DND-41 (cell line): ENCODE measurements at regions not wholly inside any gene's neighbourhood (a gene's known extent, or its start where the extent isn't known, plus 50 kb on each side); places are given as distances from the start of the nearest gene placed in this dataset.

Experiments
- CTCF ChIP-seq: IDR thresholded peaks from 2 replicates; pipeline ENCODE4 v1.5.1; 2012; ENCODE audit warnings: borderline replicate concordance, low read length, moderate library complexity, mild to moderate bottlenecking; ENCODE audit not compliant: poor library complexity, severe bottlenecking; ENCODE audit errors: extremely low read depth
- EZH2 ChIP-seq: IDR thresholded peaks from 3 replicates; pipeline ENCODE4 v1.6.1; 2012; ENCODE audit warnings: borderline replicate concordance, low read depth, mild to moderate bottlenecking, moderate library complexity, low read length, inconsistent platforms; ENCODE audit not compliant: severe bottlenecking

- TF ChIP-seq EZH2 (no peak), CTCF (no peak)
These were observed 104.9 kb upstream of the TNIP3 start for GRCh38 chr4:121269001-121269400.
